ENCODE measurements at regions not wholly inside any gene's neighbourhood (a gene's known extent, or its start where the extent isn't known, plus 50 kb on each side); places are given as distances from the start of the nearest gene placed in this dataset.

GRCh38 chr5:73369278-73369677 is 79.3 kb downstream of the FOXD1 start:
- Histone ChIP-seq H3K27ac (ENCODE audit: low read depth) (no peak overlapping the region), H3F3A (replicated peaks; ENCODE audit: low read depth) (0 out of 2 replicates have a peak, but pooled peaks cover 3% of the 10 kb centered on the region), H3K4me2 (no peak overlapping the region), H3K27me3 (ENCODE audit: insufficient read depth) (no peaks in the 10 kb centered on the region), H2AFZ (no peak overlapping the region), H3K4me1 (ENCODE audit: insufficient read depth) (no peaks in the 10 kb centered on the region; the same call in none of the 2 replicates), H3K4me3 (no peak overlapping the region), H3K36me3 (ENCODE audit: insufficient read depth) (no peaks in the 10 kb centered on the region), H3K9me2 (ENCODE audit: insufficient read depth) (no peaks in the 10 kb centered on the region; the same call in none of the 2 replicates), H4K20me1 (replicated peaks; ENCODE audit: insufficient read depth) (no peaks in the 10 kb centered on the region), H3K79me2 (replicated peaks; ENCODE audit: insufficient read depth) (no peaks in the 10 kb centered on the region)
- ATAC-seq, result no peak
- H3K9me3 Mint-ChIP-seq, result no peaks in the 10 kb centered on the region
- H3K36me3 Mint-ChIP-seq (ENCODE audit: low read depth), result no peaks in the 10 kb centered on the region
- peaks cover 9% of the 10 kb centered on the region for H3K4me1 Mint-ChIP-seq
- H3K4me3 Mint-ChIP-seq, result no peak overlapping the region
- DNase-seq (ENCODE audit: low spot score), result no peak
- H3K27me3 Mint-ChIP-seq (ENCODE audit: insufficient read depth, low read depth, poor library complexity), result peaks cover 2% of the 10 kb centered on the region
- no peak overlapping the region for H3K27ac Mint-ChIP-seq
- no peak for TF ChIP-seq ZNF114 (CRISPR knock-in tag; IDR thresholded peaks at IDR 0.05)
- no peak for TF ChIP-seq EZH2phosphoT487 (IDR thresholded peaks at IDR 0.05; ENCODE audit: unreplicated experiment)
- TF ChIP-seq CREB1 (CRISPR knock-in tag; IDR thresholded peaks at IDR 0.05; ENCODE audit: low read depth), result no peak

GRCh38 chr5:73367650-73368049 is 80.9 kb downstream of the FOXD1 start:
- H3K79me2 ChIP-seq (replicated peaks; ENCODE audit: insufficient read depth), result no peaks in the 10 kb centered on the region
- H3K4me3 Mint-ChIP-seq, result no peak overlapping the region
- H3K4me1 Mint-ChIP-seq, result peaks cover 9% of the 10 kb centered on the region
- no peaks in the 10 kb centered on the region for H3K9me3 Mint-ChIP-seq
- H4K20me1 ChIP-seq (replicated peaks; ENCODE audit: insufficient read depth), result no peaks in the 10 kb centered on the region
- H3K27me3 ChIP-seq (ENCODE audit: insufficient read depth), result no peaks in the 10 kb centered on the region
- H2AFZ ChIP-seq, result no peak overlapping the region
- no peaks in the 10 kb centered on the region; the same call in none of the 2 replicates for H3K9me2 ChIP-seq (ENCODE audit: insufficient read depth)
- no peak for ATAC-seq
- no peak overlapping the region for H3K4me2 ChIP-seq
- H3K27me3 Mint-ChIP-seq (ENCODE audit: insufficient read depth, low read depth, poor library complexity), result no peaks in the 10 kb centered on the region
- H3K36me3 ChIP-seq (ENCODE audit: insufficient read depth), result no peaks in the 10 kb centered on the region
- H3K4me3 ChIP-seq, result no peak overlapping the region
- H3K27ac ChIP-seq (ENCODE audit: low read depth), result no peak overlapping the region
- DNase-seq (ENCODE audit: low spot score), result no peak
- no peaks in the 10 kb centered on the region for H3K36me3 Mint-ChIP-seq (ENCODE audit: low read depth)
- H3K27ac Mint-ChIP-seq, result no peak overlapping the region
- H3F3A ChIP-seq (replicated peaks; ENCODE audit: low read depth), result 0 out of 2 replicates have a peak, but pooled peaks cover 3% of the 10 kb centered on the region
- no peaks in the 10 kb centered on the region; the same call in none of the 2 replicates for H3K4me1 ChIP-seq (ENCODE audit: insufficient read depth)
- TF ChIP-seq CREB1 (CRISPR knock-in tag; IDR thresholded peaks at IDR 0.05; ENCODE audit: low read depth) (no peak), POLR2AphosphoS5 (IDR thresholded peaks at IDR 0.05; ENCODE audit: low read depth) (no peak), ETS1 (IDR thresholded peaks at IDR 0.05) (no peak), EZH2phosphoT487 (IDR thresholded peaks at IDR 0.05; ENCODE audit: unreplicated experiment) (no peak), NANOG (IDR thresholded peaks at IDR 0.05; ENCODE audit: borderline replicate concordance) (no peak), ZNF331 (CRISPR knock-in tag; IDR thresholded peaks at IDR 0.05; ENCODE audit: low read depth) (no peak), JUNB (IDR thresholded peaks at IDR 0.05; ENCODE audit: unreplicated experiment) (no peak), CTCF (conservative IDR thresholded peaks at IDR 0.05; ENCODE audit: low read depth in 2 of 2) (no peak), REST (IDR thresholded peaks at IDR 0.05; ENCODE audit: unreplicated experiment) (no peak), STAT1 (IDR thresholded peaks at IDR 0.05; ENCODE audit: unreplicated experiment) (no peak), EZH2 (IDR thresholded peaks at IDR 0.05; ENCODE audit: low read depth, unreplicated experiment) (no peak)
